Ovary (tissue), 7 donors: ENCODE measurements at regions not wholly inside any gene's neighbourhood (a gene's known extent, or its start where the extent isn't known, plus 50 kb on each side); places are given as distances from the start of the nearest gene placed in this dataset.
"Not testable (repeated sequence)": the region's sequence is repeated elsewhere in the genome, so short reads cannot be mapped to it uniquely, and the experiment has no call there.

ENCODE experiments used
- DNase-seq, 5 donors: peaks; one replicate each; pipeline ENCODE4 v3.0.0-alpha.2; 2019 to 2020
- H3K27ac ChIP-seq, 2 donors: fragments of 200-600 bp; one replicate each; pipeline versions ENCODE4 v1.5.1 to v1.8.0; 2019 to 2022
- H3K27me3 ChIP-seq: fragments of 200-600 bp; one replicate; pipeline ENCODE4 v1.8.0; 2022
- H3K36me3 ChIP-seq: fragments of 200-600 bp; sonication (generic); one replicate; pipeline ENCODE4 v1.5.1; 2019
- H3K4me1 ChIP-seq: one replicate; pipeline ENCODE4 v1.8.1; 2013; ENCODE audit warnings: mild to moderate bottlenecking, moderate library complexity; ENCODE audit not compliant: insufficient read depth
- H3K4me3 ChIP-seq: fragments of 200-600 bp; sonication (generic); one replicate; pipeline ENCODE4 v1.5.1; 2017
- H3K9me3 ChIP-seq, 2 donors: fragments of 200-600 bp in 1 of 2; sonication (generic) in 1 of 2; one replicate each; pipeline versions ENCODE4 v1.5.1 to v1.8.1; 2013 to 2019; ENCODE audit warnings: mild to moderate bottlenecking in 1 of 2, moderate library complexity in 1 of 2
- EP300 ChIP-seq: sonication (generic); formaldehyde crosslinking; IDR thresholded peaks from one replicate; pipeline ENCODE4 v1.6.1; 2017; ENCODE audit warnings: antibody characterized with exemption
- POLR2A ChIP-seq: fragments of 450-650 bp; IDR thresholded peaks from one replicate; pipeline ENCODE4 v1.6.1; 2017; ENCODE audit warnings: antibody characterized with exemption, mild to moderate bottlenecking, moderate library complexity
- WGBS, 3 donors: extraction: QIAGEN DNeasy Blood & Tissue Kit in 1 of 3; methylation state at CpG; one replicate each; pipeline versions ENCODE4 v1.1.5 to v1.1.7; 2013 to 2017; 5-methylcytosine and 5-hydroxymethylcytosine counted together
- intact Hi-C, 4 donors: fragments of 100-400 bp; cut with DNase I; formaldehyde crosslinking; loops; one replicate each; pipeline versions ENCODE4 v1.11.0 to v1.15.1; 2022 to 2023
- TF ChIP-seq, protein P1 (sequence below), 3 donors: fragments of 450-650 bp in 2 of 3; fragments of 200-600 bp in 1 of 3; IDR thresholded peaks; one replicate each; pipeline versions ENCODE4 v1.5.1 to v1.8.0; 2016 to 2022; ENCODE audit warnings: antibody characterized with exemption in 3 of 3, mild to moderate bottlenecking in 1 of 3
- donor health status: DM: no; HTN: no; CAD: no; lungs with moderate emphysema.
- donor health status: DM: no; HTN: no; CAD: no.
- donor health status: Bipolar disorder and iron deficiency.
- donor health status: DM: no; HTN: no; CAD: no.
- donor health status: DM: yes; HTN: yes; CAD: no.

DNA sequence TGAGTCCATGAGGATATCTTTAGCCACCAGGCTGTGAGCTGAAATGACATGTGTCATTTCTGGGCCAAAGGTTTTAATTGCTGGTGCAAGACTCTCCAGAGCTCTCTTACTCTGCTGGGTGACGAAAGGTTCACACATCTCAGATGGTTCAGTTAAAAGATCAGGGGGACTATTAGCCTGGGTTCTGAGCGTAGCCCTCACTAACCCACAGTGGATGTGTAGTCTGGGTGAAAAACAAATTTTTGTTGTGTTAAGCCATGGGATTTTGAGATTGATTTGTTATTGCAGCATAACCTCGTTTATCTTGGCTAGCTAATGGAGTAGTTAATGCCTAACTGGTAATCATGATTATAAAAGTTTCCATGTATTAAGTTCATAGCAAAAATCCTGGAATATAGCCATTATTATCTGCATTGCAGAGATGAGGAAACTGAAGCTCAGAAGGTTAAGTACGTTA is 251.5 kb downstream of the RMST start:
- no peaks in the 10 kb centered on the region for H3K27me3 ChIP-seq
- H3K9me3 ChIP-seq: no peaks in the 10 kb centered on the region
- H3K27ac ChIP-seq: no peak overlapping the region
- no peaks in the 10 kb centered on the region for H3K4me1 ChIP-seq
- TF ChIP-seq, protein P1, sequence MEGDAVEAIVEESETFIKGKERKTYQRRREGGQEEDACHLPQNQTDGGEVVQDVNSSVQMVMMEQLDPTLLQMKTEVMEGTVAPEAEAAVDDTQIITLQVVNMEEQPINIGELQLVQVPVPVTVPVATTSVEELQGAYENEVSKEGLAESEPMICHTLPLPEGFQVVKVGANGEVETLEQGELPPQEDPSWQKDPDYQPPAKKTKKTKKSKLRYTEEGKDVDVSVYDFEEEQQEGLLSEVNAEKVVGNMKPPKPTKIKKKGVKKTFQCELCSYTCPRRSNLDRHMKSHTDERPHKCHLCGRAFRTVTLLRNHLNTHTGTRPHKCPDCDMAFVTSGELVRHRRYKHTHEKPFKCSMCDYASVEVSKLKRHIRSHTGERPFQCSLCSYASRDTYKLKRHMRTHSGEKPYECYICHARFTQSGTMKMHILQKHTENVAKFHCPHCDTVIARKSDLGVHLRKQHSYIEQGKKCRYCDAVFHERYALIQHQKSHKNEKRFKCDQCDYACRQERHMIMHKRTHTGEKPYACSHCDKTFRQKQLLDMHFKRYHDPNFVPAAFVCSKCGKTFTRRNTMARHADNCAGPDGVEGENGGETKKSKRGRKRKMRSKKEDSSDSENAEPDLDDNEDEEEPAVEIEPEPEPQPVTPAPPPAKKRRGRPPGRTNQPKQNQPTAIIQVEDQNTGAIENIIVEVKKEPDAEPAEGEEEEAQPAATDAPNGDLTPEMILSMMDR (IDR thresholded peaks at IDR 0.05): no peak
- TF ChIP-seq EP300 (no peak), POLR2A (no peak)
- intact Hi-C loops: no loop called here
- no peaks in the 10 kb centered on the region for H3K36me3 ChIP-seq
- DNase-seq: no peak
- 63 to 73% (median 68%) methylated on average over 4 of the region's 4 CpGs for WGBS, 3 donors
- no peak overlapping the region for H3K4me3 ChIP-seq

DNA sequence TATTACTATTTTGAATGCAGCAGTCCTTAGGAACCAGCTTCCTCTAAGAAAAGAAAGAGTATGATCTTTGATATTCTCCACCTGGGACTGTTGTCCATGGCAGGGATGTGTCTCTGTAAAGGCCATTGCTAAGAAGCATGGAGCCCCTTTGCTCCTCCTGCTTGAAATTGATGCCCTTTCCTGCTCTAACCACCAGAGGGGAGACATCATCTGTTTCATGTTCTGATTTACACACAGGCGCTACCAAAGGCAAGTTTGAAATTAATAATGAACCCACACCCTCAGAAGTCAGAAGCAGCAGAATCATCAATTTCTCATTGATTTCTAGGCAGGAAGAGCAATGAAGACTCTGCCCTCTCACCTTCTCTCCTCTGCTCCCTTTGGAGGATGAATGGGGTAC is 253.8 kb downstream of the RMST start:
- no peaks in the 10 kb centered on the region for H3K36me3 ChIP-seq
- no peaks in the 10 kb centered on the region for H3K4me1 ChIP-seq
- H3K4me3 ChIP-seq: no peak overlapping the region
- TF ChIP-seq POLR2A: no peak
- H3K9me3 ChIP-seq: no peaks in the 10 kb centered on the region
- DNase-seq: no peak
- intact Hi-C loops: no loop called here
- H3K27me3 ChIP-seq: no peaks in the 10 kb centered on the region
- WGBS, 3 donors: 72 to 81% (median 76%) methylated on average over 1 of the region's 1 CpG
- H3K27ac ChIP-seq: no peak overlapping the region

DNA sequence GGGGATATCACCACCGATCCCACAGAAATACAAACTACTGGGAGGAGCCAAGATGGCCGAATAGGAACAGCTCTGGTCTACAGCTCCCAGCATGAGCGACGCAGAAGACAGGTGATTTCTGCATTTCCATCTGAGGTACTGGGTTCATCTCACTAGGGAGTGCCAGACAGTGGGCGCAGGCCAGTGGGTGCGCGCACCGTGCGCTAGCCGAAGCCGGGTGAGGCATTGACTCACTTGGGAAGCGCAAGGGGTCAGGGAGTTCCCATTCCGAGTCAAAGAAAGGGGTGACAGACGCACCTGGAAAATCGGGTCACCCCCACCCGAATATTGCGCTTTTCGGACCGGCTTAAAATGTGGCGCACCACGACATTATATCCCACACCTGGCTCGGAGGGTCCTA is 261.2 kb downstream of the RMST start:
- H3K36me3 ChIP-seq, H3K27ac ChIP-seq, H3K4me1 ChIP-seq, H3K4me3 ChIP-seq, DNase-seq, intact Hi-C loops, H3K27me3 ChIP-seq, H3K9me3 ChIP-seq: not testable (repeated sequence)
- 82 to 87% (median 83%) methylated on average over 21 to 22 of the region's 22 CpGs for WGBS, 3 donors

DNA sequence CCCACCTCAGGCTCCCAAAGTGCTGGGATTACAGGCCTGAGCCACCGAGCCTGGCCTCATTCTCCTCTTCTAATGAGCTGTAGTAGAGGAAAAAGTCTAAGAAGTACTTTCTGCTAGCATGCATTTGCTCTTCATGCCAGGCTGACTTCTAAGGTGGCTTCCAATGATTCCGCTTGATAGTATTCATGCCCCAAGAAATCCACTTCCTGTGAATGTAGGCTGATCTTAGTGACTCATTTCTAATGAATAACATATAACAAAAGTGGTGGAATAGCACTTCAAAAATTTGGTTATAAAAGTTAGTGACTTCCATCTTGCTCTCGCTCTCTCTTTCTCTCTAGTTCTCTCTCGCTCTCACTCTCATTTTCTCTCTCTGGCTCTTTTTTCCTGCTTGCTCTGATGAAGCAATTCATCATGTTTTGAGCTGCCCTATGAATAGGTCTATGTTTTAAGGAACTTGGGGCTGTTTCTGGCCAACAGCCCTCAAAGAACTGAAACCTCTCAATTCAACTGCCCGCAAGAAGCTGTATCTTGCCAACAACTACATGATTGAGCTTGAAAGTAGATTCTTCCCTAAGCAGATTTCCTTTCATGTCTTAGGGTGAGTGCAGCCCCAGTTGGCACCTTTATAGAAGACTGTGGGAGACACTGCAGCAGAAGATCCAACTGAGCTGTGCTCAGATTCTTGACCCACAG is 282.9 kb downstream of the RMST start:
- Histone ChIP-seq H3K36me3 (no peaks in the 10 kb centered on the region), H3K4me1 (no peaks in the 10 kb centered on the region), H3K9me3 (no peaks in the 10 kb centered on the region), H3K4me3 (no peak overlapping the region), H3K27ac (no peak overlapping the region), H3K27me3 (no peaks in the 10 kb centered on the region)
- intact Hi-C loops: no loop called here
- no peak for DNase-seq
- TF ChIP-seq POLR2A (no peak), EP300 (no peak)
- TF ChIP-seq, protein P1 (IDR thresholded peaks at IDR 0.05): no peak
- 85 to 96% (median 88%) methylated on average over 5 of the region's 5 CpGs for WGBS, 3 donors

DNA sequence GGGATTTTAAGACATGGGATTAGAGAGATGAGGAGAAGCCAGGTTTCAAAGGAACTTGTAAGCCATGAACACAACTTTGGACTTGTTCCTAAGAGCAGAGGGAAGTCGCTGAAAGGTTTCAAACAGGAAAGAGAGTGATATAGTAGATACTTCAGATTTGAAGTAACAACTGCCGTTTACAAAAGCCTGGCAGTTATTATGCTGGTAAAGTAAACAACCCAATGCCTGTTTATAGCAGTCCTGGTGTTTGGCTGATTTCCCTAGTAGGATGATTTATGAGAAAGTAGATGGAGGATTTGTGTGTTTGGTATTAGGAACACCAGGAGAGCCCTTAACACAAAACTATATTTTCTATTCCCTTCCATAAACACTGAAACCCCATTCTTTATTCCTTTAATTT is 285.7 kb downstream of the RMST start:
- Histone ChIP-seq H3K9me3 (no peaks in the 10 kb centered on the region), H3K4me1 (no peaks in the 10 kb centered on the region), H3K27ac (no peak overlapping the region), H3K36me3 (no peaks in the 10 kb centered on the region), H3K27me3 (no peaks in the 10 kb centered on the region), H3K4me3 (no peak overlapping the region)
- intact Hi-C loops: no loop called here
- WGBS, 3 donors: 30 to 34% (median 30%) methylated on average over 2 of the region's 2 CpGs
- no peak for DNase-seq
- TF ChIP-seq POLR2A (no peak), EP300 (no peak)
- TF ChIP-seq, protein P1 (IDR thresholded peaks at IDR 0.05): no peak
